ENCODE measurements at regions not wholly inside any gene's neighbourhood (a gene's known extent, or its start where the extent isn't known, plus 50 kb on each side); places are given as distances from the start of the nearest gene placed in this dataset.

- no peak for TF ChIP-seq CTCF (IDR thresholded peaks at IDR 0.05)
- TF ChIP-seq POLR2A (IDR thresholded peaks at IDR 0.05), result no peak
Observed at GRCh38 chr5:17878541-17878940, 244.3 kb downstream of the TAF11L14 start.

Data from vagina (tissue), 2 donors.